Limb (tissue), 2 donors: ENCODE measurements at regions not wholly inside any gene's neighbourhood (a gene's known extent, or its start where the extent isn't known, plus 50 kb on each side); places are given as distances from the start of the nearest gene placed in this dataset.

Experiments
- DNase-seq, 2 donors: peaks; one replicate each; pipeline ENCODE4 v3.0.0-alpha.2; 2016; ENCODE audit errors: extremely low spot score in 2 of 2

DNA sequence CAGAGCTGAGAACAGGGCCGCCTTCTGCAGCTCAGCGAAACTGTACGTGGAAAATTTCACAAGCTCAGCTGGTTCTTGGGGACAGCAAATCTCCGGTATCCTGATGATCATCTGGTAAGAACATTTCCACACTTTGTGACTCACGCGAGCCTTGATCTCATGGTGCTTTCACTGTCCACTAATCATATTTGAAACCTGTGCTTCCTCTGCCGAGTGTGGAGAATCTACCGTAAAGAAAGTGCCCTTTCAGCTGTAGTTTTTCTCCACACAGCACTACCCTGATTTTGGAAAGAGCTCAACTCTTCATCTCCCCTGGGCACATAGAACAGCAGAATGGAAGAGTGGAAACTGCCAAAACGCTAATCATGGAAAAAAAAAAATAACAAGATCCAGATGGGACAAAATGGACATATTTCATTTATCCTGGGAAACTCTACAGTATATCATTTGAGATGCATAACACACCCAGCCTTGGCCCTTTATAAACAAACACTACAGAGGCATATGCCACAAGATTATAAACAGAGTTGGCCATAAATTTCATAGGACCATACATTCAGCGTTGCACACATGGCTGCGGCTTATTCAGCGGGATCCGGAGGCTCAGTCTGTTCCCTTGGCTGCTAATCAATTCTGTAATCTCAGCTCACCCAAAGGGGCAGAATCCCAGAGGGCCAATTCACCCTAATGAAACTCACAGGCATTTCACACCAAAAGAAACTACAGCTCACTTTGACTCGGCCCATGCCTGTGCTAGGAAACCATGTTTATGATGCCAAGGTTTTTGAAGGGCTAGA, 434.5 kb downstream of the HDGFL1 start:
- DNase-seq = peak; percentile 69 to 88

DNA sequence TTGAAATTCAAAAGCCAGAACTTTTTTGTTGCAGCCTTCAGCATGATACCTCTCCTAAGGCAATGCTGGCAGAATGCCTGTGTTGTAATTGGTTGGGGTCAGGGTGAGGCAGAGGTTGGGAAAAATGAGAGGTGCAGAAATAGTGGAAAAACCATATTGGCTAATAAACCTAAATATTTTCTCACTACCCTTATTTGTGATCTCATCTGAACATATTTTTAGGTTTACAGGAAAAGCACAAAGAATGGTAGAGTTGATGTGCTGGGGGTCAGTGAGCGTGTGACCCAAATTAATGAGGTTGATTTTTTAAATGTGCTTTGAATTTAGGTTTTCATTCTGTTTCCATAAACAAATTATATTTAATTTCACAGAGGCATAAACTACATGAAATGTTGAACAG, 437.3 kb downstream of the HDGFL1 start:
- DNase-seq = no peak

DNA sequence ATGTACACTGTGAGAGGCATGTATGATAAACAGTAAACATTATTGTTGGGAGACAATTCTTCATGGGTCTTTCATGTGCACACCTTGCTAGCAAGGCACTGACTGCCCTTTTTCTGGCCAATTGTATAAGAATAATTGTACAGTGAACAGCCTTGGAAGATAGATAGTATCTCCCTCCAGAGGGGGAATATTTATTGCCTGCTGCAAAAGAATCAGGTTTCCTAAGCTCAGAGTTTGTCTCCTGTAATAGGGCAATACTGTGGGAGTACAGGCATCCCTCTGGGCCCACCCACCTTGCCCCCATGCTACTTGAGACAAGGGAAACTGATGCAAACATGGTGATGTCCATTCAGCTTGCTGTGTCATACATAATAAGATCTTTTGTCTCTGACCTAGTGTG, 442.2 kb downstream of the HDGFL1 start:
- DNase-seq = no peak

DNA sequence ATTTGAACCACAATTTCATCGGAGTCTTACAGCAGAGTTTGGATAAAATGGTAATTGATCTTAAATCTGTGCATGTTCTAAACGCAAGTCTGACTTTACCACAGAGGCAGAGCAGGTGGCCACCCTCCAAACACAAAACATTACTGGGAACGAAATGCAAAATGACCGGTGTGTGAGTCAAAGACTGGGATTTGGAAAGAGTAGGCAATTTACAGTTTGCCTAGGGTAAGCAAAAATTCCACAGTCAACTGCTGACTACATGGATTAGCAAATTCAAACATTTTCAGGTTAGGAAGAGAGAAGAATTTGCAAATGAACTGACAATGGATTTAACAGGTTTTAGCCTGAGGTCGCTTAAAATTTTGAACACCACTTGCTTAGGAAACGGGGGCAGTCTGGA, 444.4 kb downstream of the HDGFL1 start:
- DNase-seq = no peak

DNA sequence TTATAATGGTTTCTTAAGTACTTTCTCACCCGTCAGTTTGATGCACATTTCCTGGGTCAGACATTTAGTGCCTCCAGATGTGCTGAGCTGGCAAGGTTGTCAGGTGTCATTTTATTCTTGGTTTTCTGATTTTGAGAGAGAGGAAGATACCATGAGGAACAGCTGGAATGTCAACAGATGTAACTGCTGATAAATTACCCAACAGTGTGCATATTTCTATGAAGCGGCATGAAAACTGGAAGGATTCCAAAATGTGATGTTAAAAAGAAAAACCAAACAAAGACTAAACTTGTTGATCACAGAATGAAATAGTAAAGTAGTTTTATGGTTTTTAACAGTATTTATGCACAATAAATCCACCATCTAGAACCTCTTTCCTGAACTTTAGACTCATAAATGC, 447.3 kb downstream of the HDGFL1 start:
- peak in 1 of 2 donors; percentile 21 for DNase-seq

DNA sequence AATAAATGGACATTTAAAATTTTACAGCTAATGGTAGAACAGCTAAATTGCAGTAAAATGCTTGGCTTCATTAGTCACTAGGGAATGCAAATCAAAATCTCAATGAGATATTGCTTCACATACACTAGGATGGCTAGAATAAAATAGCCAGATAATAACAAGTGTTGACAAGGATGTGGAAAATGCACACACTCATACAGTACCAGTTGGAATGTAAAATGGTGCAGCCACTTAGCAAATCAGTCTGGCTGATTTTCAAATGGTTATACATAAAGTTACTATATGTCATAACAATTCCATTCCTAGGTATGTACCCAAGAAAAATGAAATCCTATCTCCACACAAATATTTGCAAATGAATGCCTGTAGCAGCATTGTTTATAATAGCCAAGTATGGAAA, 452.1 kb downstream of the HDGFL1 start:
- no peak for DNase-seq

DNA sequence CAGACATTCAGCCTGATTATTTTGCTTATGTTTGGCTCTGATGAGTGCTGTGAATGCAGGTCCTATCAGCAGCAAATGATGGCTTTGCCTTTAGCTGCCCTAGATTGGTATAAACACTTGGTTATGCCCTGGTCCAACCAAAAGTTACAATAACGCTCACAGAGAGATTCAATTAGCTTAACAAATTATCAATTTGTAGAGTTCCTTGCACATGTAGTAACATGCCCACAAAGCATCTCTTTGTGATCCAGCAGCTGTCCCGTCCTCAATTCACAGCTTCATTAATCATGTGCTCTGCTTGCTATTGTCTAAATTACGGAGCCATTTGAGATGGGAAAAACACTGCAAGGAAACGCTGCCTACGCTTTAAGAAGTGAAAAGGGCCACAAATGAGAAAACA, 457.9 kb downstream of the HDGFL1 start:
- no peak for DNase-seq

DNA sequence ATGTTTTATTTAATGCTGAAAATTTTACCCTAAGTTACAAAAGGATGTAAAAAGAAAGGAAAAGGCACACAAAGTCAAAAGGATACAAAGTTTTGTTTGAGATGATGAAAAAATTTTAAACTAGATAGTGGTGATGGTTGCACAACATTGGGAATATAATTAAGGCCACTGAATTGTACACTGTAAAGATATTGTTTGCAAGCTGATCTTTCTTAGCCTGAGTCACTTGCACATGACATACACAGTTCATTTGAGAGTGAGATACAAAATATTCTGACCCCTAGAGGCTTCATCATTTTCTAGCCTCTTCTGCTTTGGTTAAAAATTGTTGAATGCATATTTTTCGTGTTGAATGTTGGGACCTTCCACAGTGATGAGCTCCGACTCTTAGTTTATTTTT, 462.6 kb downstream of the HDGFL1 start:
- no peak for DNase-seq

DNA sequence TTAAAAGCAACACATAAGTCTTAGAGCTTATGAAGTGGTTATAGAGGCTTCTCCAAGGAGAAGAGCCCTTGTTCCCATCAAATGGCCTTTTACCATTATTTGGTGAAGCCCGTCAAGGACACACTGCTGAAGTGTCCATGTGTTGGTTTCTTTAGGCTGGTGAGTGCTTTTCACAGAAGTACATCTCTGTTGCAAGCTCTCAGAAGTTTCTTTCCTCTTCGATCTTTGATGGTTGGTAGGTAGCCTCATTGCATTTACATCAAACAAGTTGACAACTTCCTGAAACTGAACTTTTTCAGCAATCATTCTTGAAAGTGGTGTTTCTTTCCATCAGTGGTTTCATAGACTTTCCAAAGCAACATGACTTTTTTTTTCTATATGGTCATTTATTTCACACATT, 465.6 kb downstream of the HDGFL1 start:
- no peak for DNase-seq

DNA sequence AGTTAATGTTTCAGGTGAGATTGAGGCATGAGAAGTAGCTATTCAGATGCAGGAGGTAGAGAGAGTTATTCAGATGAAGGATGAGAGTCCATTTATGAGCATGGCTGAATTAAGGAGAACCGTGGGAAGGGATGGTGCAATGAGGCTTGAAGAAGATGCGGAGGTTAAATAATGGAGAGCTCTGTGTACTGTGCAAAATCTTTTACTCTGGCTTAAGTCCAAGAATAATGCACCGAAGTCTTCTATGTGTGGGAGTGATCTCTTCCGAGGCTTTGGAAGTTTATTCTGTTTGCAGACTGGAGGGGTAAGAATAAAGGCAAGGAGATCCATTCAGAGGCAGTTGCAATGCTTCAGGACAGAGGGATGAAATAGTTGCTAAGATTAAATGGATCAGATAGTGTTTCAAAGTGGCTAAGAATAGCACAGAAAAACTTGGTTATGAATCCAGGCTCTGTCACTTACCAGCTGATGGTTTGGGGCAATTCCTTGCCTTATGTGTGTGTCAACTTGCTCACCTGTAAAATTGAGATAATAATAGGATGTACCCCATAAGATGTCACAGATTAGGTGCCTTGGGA, 467.1 kb downstream of the HDGFL1 start:
- no peak for DNase-seq

DNA sequence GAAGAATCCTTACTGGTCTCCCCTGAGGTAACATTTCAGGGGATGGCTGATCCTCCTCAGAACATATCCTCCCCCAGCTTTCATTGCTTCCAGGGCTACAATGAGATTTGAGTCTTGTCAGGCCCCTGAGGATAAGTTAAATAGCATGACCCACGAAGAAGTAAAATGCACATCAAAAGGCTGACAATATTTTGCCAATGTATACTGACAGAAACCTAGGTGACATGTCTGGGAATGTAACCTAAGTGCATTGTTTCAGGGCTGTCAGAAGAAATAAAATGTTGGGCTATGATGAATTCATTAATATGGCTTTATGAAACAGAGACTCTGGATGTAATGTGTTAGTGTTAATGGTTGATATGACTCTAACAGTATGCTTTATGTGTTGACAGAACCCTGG, 471.5 kb downstream of the HDGFL1 start:
- no peak for DNase-seq

DNA sequence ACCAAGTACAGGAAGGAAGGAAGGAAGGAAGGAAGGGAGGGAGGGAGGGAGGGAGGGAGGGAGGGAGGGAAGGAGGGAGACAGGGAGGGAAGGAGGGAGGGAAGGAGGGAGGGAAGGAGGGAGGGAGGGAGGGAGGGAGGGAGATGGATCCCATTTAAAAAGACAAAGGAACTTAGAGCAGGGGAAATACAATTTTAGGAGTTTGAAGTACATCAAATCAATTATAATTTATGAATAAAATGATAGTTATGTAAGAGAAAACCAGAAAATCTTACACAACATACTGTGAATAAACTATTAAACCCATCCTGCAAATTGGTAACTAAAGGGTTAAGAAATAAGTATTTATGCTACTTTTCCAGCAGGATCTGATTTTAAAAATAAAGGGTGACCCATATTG, 475.9 kb downstream of the HDGFL1 start:
- DNase-seq = no peak

DNA sequence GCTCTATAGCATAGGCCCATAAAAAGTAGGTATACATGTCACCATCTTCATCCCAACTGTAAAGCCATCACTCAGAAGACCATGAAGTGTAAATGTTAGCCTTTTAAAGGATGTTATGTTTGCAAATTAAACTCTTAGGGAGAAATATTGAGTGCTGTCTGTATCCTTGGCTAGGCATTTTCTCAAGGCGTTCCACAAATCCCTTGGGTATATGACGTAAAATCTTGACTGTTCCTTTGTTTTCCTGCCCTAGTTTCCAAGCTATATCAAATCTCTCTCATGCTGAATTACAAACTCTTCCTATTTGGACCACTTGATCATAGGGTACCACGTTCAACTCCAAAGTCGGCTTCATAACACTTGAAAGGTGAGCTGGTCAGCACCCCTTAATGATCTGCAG, 486.2 kb downstream of the HDGFL1 start:
- no peak for DNase-seq

DNA sequence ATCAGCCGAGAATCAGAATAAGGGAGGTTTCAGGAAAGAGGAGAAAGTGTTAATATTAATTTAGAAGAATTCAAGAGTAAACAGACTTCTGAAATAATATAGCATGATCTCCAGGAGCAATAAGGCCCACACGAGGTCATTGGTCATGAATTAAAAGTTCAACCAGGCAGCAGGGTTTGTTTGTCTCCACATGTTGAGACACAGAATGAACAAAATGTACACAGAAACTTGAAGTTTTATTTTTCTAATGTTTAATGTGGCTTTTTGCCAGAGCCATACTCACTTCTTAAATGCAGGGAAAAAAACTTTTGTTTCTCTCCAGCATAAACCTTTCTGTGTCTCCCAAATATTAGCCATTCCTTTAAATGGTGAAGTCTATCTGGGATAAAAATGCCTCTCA, 504.5 kb downstream of the HDGFL1 start:
- DNase-seq = no peak

DNA sequence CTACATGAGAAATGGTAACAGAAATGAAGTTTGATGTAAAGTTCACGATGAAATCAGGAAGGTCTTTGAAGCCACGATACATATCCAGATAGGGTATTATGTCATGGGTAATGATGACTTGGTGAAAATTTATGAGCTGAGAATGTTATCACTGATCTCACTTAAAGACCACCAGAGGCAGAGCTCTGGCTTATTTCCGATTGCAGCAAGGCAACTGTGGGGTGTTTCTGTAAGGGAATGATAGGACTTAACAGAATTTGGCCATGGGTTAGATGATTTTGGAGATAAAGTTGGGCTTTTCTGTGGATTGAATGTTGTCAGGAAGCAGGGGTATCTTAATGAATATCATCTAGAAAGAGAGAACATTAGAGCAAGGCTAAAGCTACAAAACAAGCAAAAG, 508.4 kb downstream of the HDGFL1 start:
- no peak for DNase-seq

DNA sequence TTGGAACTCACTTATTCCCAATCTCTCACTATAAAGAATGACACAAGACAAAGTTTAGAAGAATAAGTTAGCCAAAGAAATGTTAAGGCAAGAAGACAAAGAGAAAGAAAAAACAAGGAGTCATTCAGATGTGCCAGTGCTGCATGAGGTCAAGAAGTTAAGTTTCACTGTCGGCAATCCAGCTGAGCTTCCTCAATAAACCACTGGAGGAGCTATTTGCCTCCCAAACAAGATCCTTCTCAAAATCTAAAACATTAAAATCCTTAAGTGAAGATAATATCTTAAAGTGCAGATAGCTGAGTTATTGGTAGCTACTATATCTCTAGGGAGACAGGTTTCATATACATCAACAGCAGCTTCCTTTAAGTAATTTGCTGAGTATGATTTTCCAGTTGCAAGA, 512.3 kb downstream of the HDGFL1 start:
- DNase-seq = no peak

DNA sequence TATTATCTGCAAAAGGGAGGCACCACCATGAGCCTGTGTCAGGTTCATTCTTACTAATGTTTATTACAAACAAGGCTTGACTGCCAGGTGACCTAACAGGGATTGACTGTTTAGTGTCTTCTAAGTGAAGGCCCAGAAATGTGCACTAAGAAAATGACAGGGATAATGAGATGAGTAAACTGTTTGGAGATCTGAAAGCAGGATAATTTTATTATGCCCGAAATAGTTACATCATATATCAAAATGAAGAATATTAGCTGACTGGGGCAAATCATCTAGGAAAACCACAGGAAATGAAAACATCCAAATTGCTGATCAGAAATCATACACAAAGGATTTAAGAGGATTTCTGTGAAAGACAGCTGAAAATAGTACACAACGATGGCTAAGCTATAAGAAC, 516.7 kb downstream of the HDGFL1 start:
- DNase-seq = no peak

DNA sequence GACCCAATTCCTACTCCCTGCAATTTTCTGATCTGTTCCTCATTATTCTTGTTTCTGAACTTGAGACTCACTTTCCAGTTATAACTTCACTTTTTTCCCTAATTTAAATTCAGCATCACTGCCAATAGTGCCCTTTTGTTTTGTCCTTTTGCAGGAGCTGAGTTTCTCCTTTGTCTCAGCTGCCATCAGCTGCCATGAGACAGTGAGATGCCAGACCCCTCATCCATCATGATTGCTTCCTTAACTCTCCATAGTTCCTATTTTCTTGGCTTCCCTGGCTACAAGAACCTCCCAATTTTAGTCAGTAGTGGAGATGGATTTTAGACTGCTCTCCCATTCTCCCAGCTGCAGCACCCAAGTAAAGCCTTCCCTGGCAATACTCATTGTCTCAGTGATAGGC, 518.1 kb downstream of the HDGFL1 start:
- DNase-seq = no peak

DNA sequence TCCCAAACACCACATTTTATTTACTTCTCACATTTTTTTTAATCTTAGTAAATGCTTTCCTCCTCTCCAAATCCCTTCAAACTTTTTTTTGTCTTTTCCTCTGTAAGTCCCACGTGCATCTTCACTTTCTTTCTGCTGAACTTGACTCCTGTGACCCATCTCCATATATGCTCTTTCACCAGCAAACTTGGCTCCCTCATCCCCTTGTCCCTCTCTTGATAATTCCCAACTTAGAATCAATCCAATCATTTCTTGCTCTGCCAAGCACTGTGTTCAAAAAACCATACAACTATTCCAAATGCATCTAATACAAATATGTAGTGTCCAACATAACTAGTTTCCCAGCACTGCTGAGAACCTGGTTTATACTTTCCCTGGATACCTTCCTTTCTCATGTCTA, 519.4 kb downstream of the HDGFL1 start:
- peak in 1 of 2 donors; percentile 6 for DNase-seq

DNA sequence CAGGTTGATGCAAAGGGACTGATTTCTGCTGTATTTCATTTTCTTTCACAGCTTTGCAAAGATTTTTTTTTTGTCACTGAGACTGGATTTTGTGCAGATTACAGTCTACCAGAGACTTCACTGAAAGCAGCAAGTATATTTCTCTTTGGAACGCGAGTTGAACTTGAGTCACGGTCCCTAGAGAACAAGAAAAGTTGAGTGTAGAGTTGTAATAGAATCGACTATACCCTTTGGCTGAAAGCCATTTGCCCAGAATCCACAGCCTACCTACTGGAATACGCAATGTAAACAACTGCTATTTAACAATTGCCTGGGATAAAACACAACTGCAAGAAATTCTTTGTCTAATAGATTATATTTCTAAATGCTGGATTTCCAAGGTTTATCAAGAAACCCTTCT, 520.6 kb downstream of the HDGFL1 start:
- DNase-seq = peak in 1 of 2 donors; percentile 7

DNA sequence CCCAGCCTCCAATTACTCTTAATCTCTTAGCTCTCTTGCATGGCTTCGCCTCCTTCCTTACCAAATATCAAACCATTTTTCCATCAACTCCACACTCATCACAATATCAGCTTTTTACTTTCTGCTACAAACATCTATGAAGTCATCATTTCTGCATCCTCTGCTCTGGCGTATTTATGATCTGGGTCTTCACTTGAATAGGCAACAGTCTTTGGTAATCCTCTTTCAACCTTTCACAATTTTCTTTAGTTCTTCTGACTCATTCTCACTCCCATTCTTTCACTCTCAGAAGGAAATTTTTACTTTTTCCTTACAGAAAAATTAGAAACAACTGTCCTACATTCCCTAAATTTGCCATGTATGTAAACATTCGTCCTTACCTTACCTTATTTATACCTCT, 522.4 kb downstream of the HDGFL1 start:
- DNase-seq = no peak

DNA sequence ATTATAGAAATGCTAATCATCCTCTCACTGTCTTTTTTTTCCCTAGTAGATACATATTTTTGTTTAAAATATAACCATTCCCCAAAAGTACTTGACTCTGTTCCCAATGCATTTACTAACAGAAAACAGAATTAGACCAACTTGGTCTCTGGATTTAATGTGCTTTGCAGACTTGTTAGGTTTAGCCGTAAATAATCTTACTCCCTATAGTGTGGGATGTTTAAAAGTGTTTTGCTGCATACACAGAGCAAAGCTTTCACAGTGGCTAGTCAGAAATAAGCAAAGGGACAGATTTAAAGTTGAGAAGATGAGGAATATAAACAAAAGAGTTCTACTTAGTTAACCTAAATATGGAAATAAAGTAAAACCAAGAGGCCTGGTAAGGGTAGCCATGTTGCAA, 527.5 kb downstream of the HDGFL1 start:
- peak in 1 of 2 donors; percentile 2 for DNase-seq

DNA sequence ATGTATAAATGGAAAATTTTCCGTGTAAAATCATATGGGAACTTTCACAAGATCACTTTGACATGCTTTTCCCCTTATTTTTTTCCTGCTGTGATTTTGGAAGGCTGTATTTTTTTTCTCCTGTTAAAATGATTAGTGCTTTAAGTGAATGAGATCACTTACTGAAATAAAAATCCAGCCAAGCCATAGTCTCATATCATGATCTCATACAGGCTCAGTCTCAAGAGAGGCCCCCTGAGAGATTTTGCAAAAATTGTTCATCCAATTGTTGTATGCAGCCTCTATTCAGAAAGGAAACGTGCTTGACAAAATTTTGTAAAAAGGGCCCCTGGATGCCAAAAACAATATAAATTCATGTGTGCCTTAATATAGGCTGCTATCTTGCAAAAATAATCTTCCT, 528.2 kb downstream of the HDGFL1 start:
- peak in 1 of 2 donors; percentile 71 for DNase-seq
